ENCODE measurements at regions not wholly inside any gene's neighbourhood (a gene's known extent, or its start where the extent isn't known, plus 50 kb on each side); places are given as distances from the start of the nearest gene placed in this dataset.

GRCh38 chr12:58500399-58500798 lies 419.9 kb downstream of the LRIG3 start:
- no peaks in the 10 kb centered on the region for H3K36me3 Mint-ChIP-seq (ENCODE audit: low read depth)
- H3K27me3 Mint-ChIP-seq (ENCODE audit: low read depth): no peaks in the 10 kb centered on the region
- H3K9me3 Mint-ChIP-seq: no peaks in the 10 kb centered on the region
- intact Hi-C loops (cut with micrococcal nuclease): no loop called here
- H3K4me3 Mint-ChIP-seq (ENCODE audit: low read depth): no peak overlapping the region
- no peak overlapping the region for H3K27ac Mint-ChIP-seq
- no peak for DNase-seq (ENCODE audit: low spot score)
- no peaks in the 10 kb centered on the region for H3K4me1 Mint-ChIP-seq (ENCODE audit: low read depth)

DNA sequence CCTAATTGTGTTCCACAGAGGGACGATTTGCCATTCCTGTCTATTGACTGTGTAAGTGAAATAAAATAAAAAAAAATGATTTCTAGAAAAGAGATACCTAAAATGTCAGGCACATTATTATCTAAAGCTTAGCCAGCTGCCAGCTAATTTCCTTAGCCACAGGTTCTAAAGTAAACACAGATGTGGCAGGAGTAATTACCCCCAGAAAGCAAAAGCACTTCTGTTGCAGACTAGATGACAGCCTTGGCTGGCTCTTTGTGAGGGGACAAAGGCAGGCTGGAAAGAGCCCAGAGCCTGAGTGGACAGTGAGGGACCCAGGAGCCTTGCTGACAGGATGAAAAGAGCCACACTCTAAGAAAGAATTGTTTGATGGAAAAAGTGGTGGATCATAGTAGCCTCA lies 418.1 kb downstream of the LRIG3 start:
- Mint-ChIP-seq H3K4me1 (ENCODE audit: low read depth) (no peaks in the 10 kb centered on the region), H3K36me3 (ENCODE audit: low read depth) (no peaks in the 10 kb centered on the region), H3K27me3 (ENCODE audit: low read depth) (no peaks in the 10 kb centered on the region), H3K9me3 (no peaks in the 10 kb centered on the region), H3K4me3 (ENCODE audit: low read depth) (no peak overlapping the region), H3K27ac (no peak overlapping the region)
- intact Hi-C loops (cut with micrococcal nuclease): no loop called here
- DNase-seq (ENCODE audit: low spot score): no peak

DNA sequence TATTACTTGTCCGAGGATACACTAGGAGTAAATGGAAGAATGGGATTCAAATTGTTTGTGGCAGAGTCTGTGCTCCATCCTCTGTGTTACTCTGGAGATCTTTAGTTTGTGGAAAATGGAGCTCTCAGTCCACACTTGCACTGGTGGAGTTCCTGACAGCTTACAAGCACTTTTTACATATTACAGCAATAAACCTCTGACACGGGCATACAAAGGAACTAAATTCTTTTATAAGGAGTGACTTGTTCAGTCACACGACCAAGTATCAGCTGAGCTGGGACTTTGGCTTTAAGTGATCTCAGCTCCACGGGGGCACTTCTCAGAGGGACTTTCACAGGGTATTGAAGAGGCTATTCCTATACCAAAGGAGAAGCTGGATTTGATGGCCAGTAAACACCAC lies 417.5 kb downstream of the LRIG3 start:
- DNase-seq (ENCODE audit: low spot score): no peak
- no peaks in the 10 kb centered on the region for H3K9me3 Mint-ChIP-seq
- no peak overlapping the region for H3K27ac Mint-ChIP-seq
- no peaks in the 10 kb centered on the region for H3K36me3 Mint-ChIP-seq (ENCODE audit: low read depth)
- H3K27me3 Mint-ChIP-seq (ENCODE audit: low read depth): no peaks in the 10 kb centered on the region
- no peak overlapping the region for H3K4me3 Mint-ChIP-seq (ENCODE audit: low read depth)
- intact Hi-C loops (cut with micrococcal nuclease): no loop called here
- H3K4me1 Mint-ChIP-seq (ENCODE audit: low read depth): no peaks in the 10 kb centered on the region

- no peaks in the 10 kb centered on the region for H3K27me3 Mint-ChIP-seq (ENCODE audit: low read depth)
- no peaks in the 10 kb centered on the region for H3K36me3 Mint-ChIP-seq (ENCODE audit: low read depth)
- H3K4me3 Mint-ChIP-seq (ENCODE audit: low read depth): no peak overlapping the region
- no peak overlapping the region for H3K27ac Mint-ChIP-seq
- H3K9me3 Mint-ChIP-seq: no peaks in the 10 kb centered on the region
- intact Hi-C loops (cut with micrococcal nuclease): no loop called here
- no peaks in the 10 kb centered on the region for H3K4me1 Mint-ChIP-seq (ENCODE audit: low read depth)
- DNase-seq (ENCODE audit: low spot score): no peak
These were observed 416.6 kb downstream of the LRIG3 start for GRCh38 chr12:58503731-58504130.

GRCh38 chr12:58504143-58504938 lies 416.0 kb downstream of the LRIG3 start:
- Mint-ChIP-seq H3K4me3 (ENCODE audit: low read depth) (no peak overlapping the region), H3K4me1 (ENCODE audit: low read depth) (no peaks in the 10 kb centered on the region), H3K9me3 (no peaks in the 10 kb centered on the region), H3K27me3 (ENCODE audit: low read depth) (no peaks in the 10 kb centered on the region), H3K36me3 (ENCODE audit: low read depth) (no peaks in the 10 kb centered on the region), H3K27ac (no peak overlapping the region)
- intact Hi-C loops (cut with micrococcal nuclease): no loop called here
- no peak for DNase-seq (ENCODE audit: low spot score)

GRCh38 chr12:58509116-58509885 lies 411.0 kb downstream of the LRIG3 start:
- no peaks in the 10 kb centered on the region for H3K4me1 Mint-ChIP-seq (ENCODE audit: low read depth)
- peaks cover 4% of the 10 kb centered on the region for H3K9me3 Mint-ChIP-seq

DNA sequence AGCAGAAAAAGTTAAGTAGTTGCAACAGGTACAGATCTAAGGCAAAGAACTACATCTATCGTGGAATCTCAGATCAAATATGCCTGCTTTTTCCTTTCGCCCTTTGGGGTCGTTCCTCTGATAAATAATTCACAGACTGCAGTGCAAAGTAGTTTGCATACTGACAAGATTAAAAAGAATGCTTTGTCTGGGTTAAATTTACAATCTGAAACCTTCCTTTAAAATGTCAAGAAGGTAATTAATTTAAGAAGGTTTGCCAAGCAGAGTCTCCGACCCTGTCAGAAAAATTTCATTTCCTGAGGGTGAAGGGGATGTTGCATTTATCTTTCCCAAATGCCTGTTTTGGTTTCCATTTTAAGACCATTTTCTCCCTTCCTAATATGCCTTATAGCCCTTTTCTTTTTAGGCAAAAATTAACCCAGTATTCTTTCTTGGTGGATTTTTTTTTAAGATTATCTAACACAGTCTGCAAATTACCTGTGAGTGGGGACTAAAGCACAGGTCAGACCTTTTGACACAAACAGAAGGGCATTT lies 406.9 kb downstream of the LRIG3 start:
- no peaks in the 10 kb centered on the region for H3K27me3 Mint-ChIP-seq (ENCODE audit: low read depth)
- H3K4me1 Mint-ChIP-seq (ENCODE audit: low read depth): no peaks in the 10 kb centered on the region
- no peak overlapping the region for H3K4me3 Mint-ChIP-seq (ENCODE audit: low read depth)
- no peak overlapping the region for H3K27ac Mint-ChIP-seq
- H3K9me3 Mint-ChIP-seq: peaks cover 25% of the 10 kb centered on the region
- no peaks in the 10 kb centered on the region for H3K36me3 Mint-ChIP-seq (ENCODE audit: low read depth)
- intact Hi-C loops (cut with micrococcal nuclease): no loop called here
- no peak for DNase-seq (ENCODE audit: low spot score)

More at GRCh38 chr12:58509116-58509885, 411.0 kb downstream of the LRIG3 start:
- Mint-ChIP-seq H3K36me3 (ENCODE audit: low read depth) (no peaks in the 10 kb centered on the region), H3K27me3 (ENCODE audit: low read depth) (no peaks in the 10 kb centered on the region), H3K4me3 (ENCODE audit: low read depth) (no peak overlapping the region), H3K27ac (no peak overlapping the region)
- DNase-seq (ENCODE audit: low spot score): no peak
- intact Hi-C loops (cut with micrococcal nuclease): no loop called here

DNA sequence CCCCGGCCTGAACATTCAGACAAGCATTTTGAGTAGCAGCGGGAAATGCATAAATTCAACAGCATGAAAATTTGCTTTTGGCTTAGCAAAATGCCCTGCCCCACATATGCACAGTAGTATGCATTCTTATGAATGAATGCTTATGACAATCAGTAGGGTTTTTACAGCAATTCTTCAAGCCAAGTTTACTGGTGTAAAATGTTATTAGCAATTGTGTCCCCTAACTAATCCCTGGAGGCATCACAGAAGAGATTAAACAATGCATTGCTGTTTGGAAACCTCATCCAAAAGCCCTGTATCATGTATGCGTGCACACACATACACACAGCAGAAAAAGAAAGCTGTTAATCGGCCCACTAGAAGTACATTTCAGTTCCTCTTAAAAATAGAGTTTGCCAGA lies 406.5 kb downstream of the LRIG3 start:
- Mint-ChIP-seq H3K27ac (no peak overlapping the region), H3K4me1 (ENCODE audit: low read depth) (no peaks in the 10 kb centered on the region), H3K9me3 (peaks cover 30% of the 10 kb centered on the region), H3K4me3 (ENCODE audit: low read depth) (no peak overlapping the region), H3K36me3 (ENCODE audit: low read depth) (no peaks in the 10 kb centered on the region), H3K27me3 (ENCODE audit: low read depth) (no peaks in the 10 kb centered on the region)
- no peak for DNase-seq (ENCODE audit: low spot score)
- intact Hi-C loops (cut with micrococcal nuclease): no loop called here

GRCh38 chr12:58519839-58520238 lies 400.5 kb downstream of the LRIG3 start:
- Mint-ChIP-seq H3K27ac (no peak overlapping the region), H3K36me3 (ENCODE audit: low read depth) (no peaks in the 10 kb centered on the region), H3K4me3 (ENCODE audit: low read depth) (no peak overlapping the region), H3K27me3 (ENCODE audit: low read depth) (no peaks in the 10 kb centered on the region), H3K4me1 (ENCODE audit: low read depth) (no peaks in the 10 kb centered on the region), H3K9me3 (peaks cover 27% of the 10 kb centered on the region)
- no peak for DNase-seq (ENCODE audit: low spot score)
- intact Hi-C loops (cut with micrococcal nuclease): no loop called here

DNA sequence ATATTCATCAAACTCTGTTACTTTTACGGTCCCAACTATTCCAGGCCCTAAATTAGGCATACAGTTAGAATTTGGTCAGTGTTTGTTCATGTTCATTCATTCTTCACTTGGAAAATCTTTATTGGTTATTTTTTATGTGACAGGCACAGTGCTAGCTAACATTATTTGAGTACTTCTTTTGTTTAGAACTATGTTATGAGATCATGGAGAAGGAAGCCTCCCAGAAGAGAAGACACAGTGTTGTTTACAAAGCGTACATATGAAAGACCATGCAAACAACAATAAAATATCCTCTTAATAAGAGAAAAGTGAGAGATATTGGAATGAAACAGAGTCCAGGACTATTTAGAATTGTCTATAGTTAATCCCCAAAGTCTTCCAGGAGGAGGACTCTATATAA lies 399.2 kb downstream of the LRIG3 start:
- intact Hi-C loops (cut with micrococcal nuclease): no loop called here
- no peak for DNase-seq (ENCODE audit: low spot score)
- no peak overlapping the region for H3K27ac Mint-ChIP-seq
- no peaks in the 10 kb centered on the region for H3K27me3 Mint-ChIP-seq (ENCODE audit: low read depth)
- H3K4me1 Mint-ChIP-seq (ENCODE audit: low read depth): no peaks in the 10 kb centered on the region
- H3K36me3 Mint-ChIP-seq (ENCODE audit: low read depth): no peaks in the 10 kb centered on the region
- peaks cover 25% of the 10 kb centered on the region for H3K9me3 Mint-ChIP-seq
- no peak overlapping the region for H3K4me3 Mint-ChIP-seq (ENCODE audit: low read depth)

DNA sequence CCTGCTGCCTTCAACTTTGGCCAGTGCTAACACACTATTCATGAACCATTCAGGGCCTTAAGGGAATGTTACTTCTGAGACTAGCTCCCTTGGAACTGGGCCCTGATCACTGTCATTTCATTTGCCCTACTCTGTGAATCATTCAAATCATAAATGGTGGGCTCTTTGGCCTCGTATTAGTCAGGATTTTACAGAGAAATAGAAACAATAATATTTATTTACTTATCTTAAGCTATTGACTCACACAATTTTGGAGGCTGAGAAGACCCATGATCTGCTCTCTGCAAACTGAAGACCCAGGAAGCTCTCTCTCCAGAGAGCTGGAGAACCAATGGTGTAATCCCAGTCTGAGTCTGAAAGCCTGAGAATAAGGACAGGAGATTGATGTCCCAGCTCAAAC lies 398.5 kb downstream of the LRIG3 start:
- Mint-ChIP-seq H3K4me3 (ENCODE audit: low read depth) (no peak overlapping the region), H3K27ac (no peak overlapping the region), H3K36me3 (ENCODE audit: low read depth) (no peaks in the 10 kb centered on the region), H3K9me3 (peaks cover 20% of the 10 kb centered on the region), H3K27me3 (ENCODE audit: low read depth) (no peaks in the 10 kb centered on the region), H3K4me1 (ENCODE audit: low read depth) (no peaks in the 10 kb centered on the region)
- intact Hi-C loops (cut with micrococcal nuclease): no loop called here
- no peak for DNase-seq (ENCODE audit: low spot score)

DNA sequence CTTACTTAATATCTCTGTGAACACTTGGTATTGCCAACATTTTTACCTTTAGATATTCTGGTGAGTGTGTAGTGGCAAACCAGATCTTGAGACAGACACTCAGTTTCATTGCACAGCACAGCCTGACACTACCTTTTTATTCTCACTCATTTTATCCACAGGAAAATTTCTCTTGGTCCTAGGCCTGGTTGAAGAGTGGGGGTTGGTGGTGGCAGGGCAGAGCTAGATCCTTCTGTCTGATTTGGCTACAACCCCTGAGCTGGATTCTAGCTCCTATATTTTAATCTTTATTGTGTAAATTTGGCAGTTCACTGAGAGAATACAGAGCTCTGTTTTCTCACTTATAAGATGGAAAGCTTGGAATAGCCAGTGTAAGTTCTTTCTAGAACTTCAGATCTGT lies 396.9 kb downstream of the LRIG3 start:
- no peak for DNase-seq (ENCODE audit: low spot score)
- Mint-ChIP-seq H3K27me3 (ENCODE audit: low read depth) (no peaks in the 10 kb centered on the region), H3K4me1 (ENCODE audit: low read depth) (no peaks in the 10 kb centered on the region), H3K9me3 (peaks cover 6% of the 10 kb centered on the region), H3K4me3 (ENCODE audit: low read depth) (no peak overlapping the region), H3K36me3 (ENCODE audit: low read depth) (no peaks in the 10 kb centered on the region), H3K27ac (no peak overlapping the region)
- intact Hi-C loops (cut with micrococcal nuclease): no loop called here

GRCh38 chr12:58528271-58528670 lies 392.0 kb downstream of the LRIG3 start:
- Mint-ChIP-seq H3K4me1 (ENCODE audit: low read depth) (no peaks in the 10 kb centered on the region), H3K27me3 (ENCODE audit: low read depth) (no peaks in the 10 kb centered on the region), H3K9me3 (no peaks in the 10 kb centered on the region), H3K4me3 (ENCODE audit: low read depth) (no peak overlapping the region), H3K36me3 (ENCODE audit: low read depth) (no peaks in the 10 kb centered on the region), H3K27ac (no peak overlapping the region)
- intact Hi-C loops (cut with micrococcal nuclease): no loop called here
- no peak for DNase-seq (ENCODE audit: low spot score)

Measured in activated T-helper 2 cell treated with anti-CD3 and anti-CD28 coated beads, Interferon-gamma antibody, Interleukin-2, Interleukin-4, amounts not matched to agents 10 μg/mL and 5 μg/mL and 100 μg/mL, durations not matched to agents 14 hours and 24 hours and 36 hours (primary cell).